ENCODE measurements at regions not wholly inside any gene's neighbourhood (a gene's known extent, or its start where the extent isn't known, plus 50 kb on each side); places are given as distances from the start of the nearest gene placed in this dataset.

- TF ChIP-seq ZBTB40 (IDR thresholded peaks at IDR 0.05; ENCODE audit: borderline replicate concordance), result no peak
- TF ChIP-seq YY1 (IDR thresholded peaks at IDR 0.05; ENCODE audit: low read depth, low read length), result no peak
- TF ChIP-seq CTCF (IDR thresholded peaks at IDR 0.05 in 2 of 3, conservative IDR thresholded peaks at IDR 0.05 in 1 of 3; ENCODE audit: control insufficient read depth in 2 of 3, extremely low read depth in 1 of 3, insufficient read depth in 1 of 3, low read depth in 3 of 3, low read length in 3 of 3), result no peak
- no peak for TF ChIP-seq ATF2 (IDR thresholded peaks at IDR 0.05; ENCODE audit: low read length)
- no peak for TF ChIP-seq POLR2AphosphoS5 (IDR thresholded peaks at IDR 0.05; ENCODE audit: low read length)
- no peak for TF ChIP-seq HDAC6 (IDR thresholded peaks at IDR 0.05; ENCODE audit: unreplicated experiment)
- no peak for TF ChIP-seq PML (IDR thresholded peaks at IDR 0.05; ENCODE audit: low read length)
- no peak for TF ChIP-seq SMC3 (IDR thresholded peaks at IDR 0.05; ENCODE audit: borderline replicate concordance, low read length)
- TF ChIP-seq CUX1 (IDR thresholded peaks at IDR 0.05; ENCODE audit: insufficient replicate concordance, low read depth, low read length), result no peak
- no peak for TF ChIP-seq SUPT20H (IDR thresholded peaks at IDR 0.05; ENCODE audit: borderline replicate concordance, control insufficient read depth, low read depth, low read length)
- no peak for TF ChIP-seq SREBF2 (IDR thresholded peaks at IDR 0.05; ENCODE audit: low read length)
- TF ChIP-seq MYC (IDR thresholded peaks at IDR 0.05; ENCODE audit: insufficient read depth, insufficient read length, insufficient replicate concordance, low read length, severe bottlenecking), result no peak
These were observed 193.5 kb downstream of the RAP2B start for GRCh38 chr3:153355559-153355958.

All from GM12878 (cell line).